Activated T-helper 17 cell treated with anti-CD3 and anti-CD28 coated beads, Interleukin-2, amount 50 U/mL, for 72 hours (primary cell): ENCODE measurements at regions not wholly inside any gene's neighbourhood (a gene's known extent, or its start where the extent isn't known, plus 50 kb on each side); places are given as distances from the start of the nearest gene placed in this dataset.
"Not testable (repeated sequence)": the region's sequence is repeated elsewhere in the genome, so short reads cannot be mapped to it uniquely, and the experiment has no call there.

ENCODE experiments used
- ATAC-seq: fragments of 150-1000 bp; cut with Tn5 transposase; replicated peaks from 2 replicates; pipeline ENCODE4 v1.10.0; 2021; ENCODE audit warnings: mild to moderate bottlenecking, moderate library complexity
- H3K27ac Mint-ChIP-seq: one replicate; pipeline ENCODE4 v1.8.0; 2022; ENCODE audit warnings: mixed read lengths
- H3K27me3 Mint-ChIP-seq: one replicate; pipeline ENCODE4 v1.8.0; 2022; ENCODE audit warnings: mixed read lengths
- H3K36me3 Mint-ChIP-seq: one replicate; pipeline ENCODE4 v1.8.0; 2022; ENCODE audit warnings: low read depth, mild to moderate bottlenecking, mixed read lengths
- H3K4me1 Mint-ChIP-seq: one replicate; pipeline ENCODE4 v1.8.0; 2022; ENCODE audit warnings: mixed read lengths
- H3K4me3 Mint-ChIP-seq: one replicate; pipeline ENCODE4 v1.8.0; 2022; ENCODE audit warnings: mild to moderate bottlenecking, mixed read lengths
- H3K9me3 Mint-ChIP-seq: one replicate; pipeline ENCODE4 v1.8.0; 2022; ENCODE audit warnings: mixed read lengths

DNA sequence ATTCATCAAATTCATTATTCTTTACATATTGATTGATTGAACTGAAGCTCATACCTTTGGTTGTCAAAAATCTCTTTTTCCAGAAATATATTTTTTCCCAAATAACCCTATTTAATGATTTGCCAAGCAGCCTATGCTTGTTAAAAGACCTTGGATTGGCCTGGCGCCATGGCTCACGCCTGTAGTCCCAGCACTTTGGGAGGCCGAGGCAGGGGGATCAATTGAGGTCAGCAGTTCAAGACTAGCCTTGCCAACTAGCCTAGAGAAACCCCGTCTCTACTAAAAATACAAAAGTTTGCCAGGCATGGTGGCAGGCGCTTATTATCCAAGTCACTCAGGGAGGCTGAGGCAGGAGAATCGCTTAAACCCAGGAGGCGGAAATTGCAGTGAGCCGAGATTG lies 165.1 kb upstream of the MGAT4C start:
- Mint-ChIP-seq H3K36me3 (no peaks in the 10 kb centered on the region), H3K4me3 (no peak overlapping the region), H3K9me3 (peaks cover 4% of the 10 kb centered on the region), H3K4me1 (no peaks in the 10 kb centered on the region), H3K27ac (no peak overlapping the region), H3K27me3 (no peaks in the 10 kb centered on the region)
- no peak for ATAC-seq

DNA sequence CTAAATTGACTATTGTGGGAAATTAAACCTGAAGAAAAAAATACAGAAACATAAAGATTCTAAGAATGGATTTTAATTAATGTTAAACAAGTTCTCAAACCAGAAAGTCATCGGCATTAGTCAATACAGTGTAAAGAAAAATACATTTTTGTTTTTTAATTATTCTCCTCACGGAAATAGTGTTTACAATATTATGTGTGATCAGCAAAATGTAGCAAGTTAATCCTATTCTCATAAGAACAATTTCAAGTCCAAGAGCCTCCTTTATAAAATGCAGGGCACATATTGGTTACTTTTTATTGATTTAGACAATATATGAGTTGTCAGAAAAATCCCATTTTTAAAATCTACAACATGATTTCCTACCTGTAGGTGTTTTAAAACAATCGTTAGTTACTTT lies 158.0 kb upstream of the MGAT4C start:
- Mint-ChIP-seq H3K4me3 (no peak overlapping the region), H3K27ac (no peak overlapping the region)
- no peak for ATAC-seq

DNA sequence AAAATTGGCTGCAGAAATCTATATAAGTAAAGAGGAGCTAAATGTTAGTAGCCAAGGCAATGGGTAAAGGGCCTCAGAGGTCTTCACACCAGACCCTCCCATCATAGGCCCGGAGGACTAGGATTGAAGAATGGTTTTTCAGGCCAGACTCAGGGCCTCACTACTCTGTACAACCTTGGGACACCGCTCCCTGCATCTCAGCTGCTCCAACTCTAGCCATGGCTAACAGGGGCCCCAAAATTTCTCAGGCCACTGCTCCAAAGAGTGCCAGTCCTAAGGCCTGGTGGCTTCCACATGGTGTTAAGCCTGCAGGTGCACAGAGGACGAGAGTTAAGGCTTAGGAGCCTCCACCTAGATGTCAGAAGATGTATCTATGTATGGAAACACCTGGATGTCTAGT lies 155.5 kb upstream of the MGAT4C start:
- no peak for ATAC-seq

More for the DNA sequence above, 158.0 kb upstream of the MGAT4C start:
- H3K9me3 Mint-ChIP-seq = peaks cover 16% of the 10 kb centered on the region
- no peaks in the 10 kb centered on the region for H3K4me1 Mint-ChIP-seq
- H3K27me3 Mint-ChIP-seq = no peaks in the 10 kb centered on the region
- no peaks in the 10 kb centered on the region for H3K36me3 Mint-ChIP-seq

DNA sequence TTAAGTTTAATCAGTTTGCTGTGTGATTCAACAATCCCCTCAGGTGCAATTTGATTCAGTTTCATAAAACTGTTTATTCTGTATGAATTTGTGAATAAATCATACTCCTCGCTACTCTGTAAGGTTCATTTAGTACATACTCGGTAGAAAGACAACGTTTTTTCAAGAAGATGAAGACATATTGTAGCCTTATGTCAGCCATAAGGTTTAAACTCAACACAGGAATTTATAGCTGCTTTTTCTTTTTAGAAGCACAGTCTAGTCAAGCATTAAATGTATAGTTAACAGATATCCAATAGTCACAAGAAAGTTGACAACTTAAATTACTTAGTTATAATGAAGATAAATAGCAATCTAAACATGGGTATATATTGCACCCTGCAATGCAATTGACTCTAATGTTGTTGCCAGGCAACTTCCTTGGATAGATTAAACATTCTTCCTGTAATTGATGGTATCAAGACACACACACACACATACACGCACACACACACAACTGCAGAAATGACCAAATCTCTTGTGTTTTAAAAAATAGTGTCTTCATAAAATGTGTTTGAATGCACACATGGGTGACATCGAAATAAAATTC lies 151.5 kb upstream of the MGAT4C start:
- Mint-ChIP-seq H3K4me3 (no peak overlapping the region), H3K36me3 (no peaks in the 10 kb centered on the region), H3K9me3 (peaks cover 9% of the 10 kb centered on the region), H3K4me1 (no peaks in the 10 kb centered on the region), H3K27me3 (no peaks in the 10 kb centered on the region), H3K27ac (no peak overlapping the region)
- no peak for ATAC-seq

More for the DNA sequence above, 155.5 kb upstream of the MGAT4C start:
- Mint-ChIP-seq H3K27ac (no peak overlapping the region), H3K4me3 (no peak overlapping the region), H3K9me3 (peaks cover 16% of the 10 kb centered on the region), H3K4me1 (no peaks in the 10 kb centered on the region), H3K36me3 (no peaks in the 10 kb centered on the region), H3K27me3 (no peaks in the 10 kb centered on the region)

DNA sequence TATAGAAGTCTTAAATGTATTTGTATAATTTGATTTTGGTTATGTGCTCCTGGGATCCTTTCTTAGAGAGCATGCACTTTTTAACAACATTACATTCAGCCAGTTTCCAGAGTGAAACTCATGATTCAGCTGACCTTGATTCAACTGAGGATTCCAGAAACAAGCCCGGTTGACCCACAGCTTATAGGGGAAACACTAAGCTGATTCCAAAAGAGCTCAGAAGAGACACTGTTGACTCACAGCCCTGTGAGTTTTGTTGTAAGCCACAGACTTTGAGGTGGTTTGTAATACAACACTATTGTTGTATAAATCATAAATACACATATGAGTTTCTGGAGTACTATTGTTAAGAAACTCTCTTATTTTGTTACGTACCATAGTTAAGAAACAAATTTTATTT lies 133.8 kb upstream of the MGAT4C start:
- H3K4me3 Mint-ChIP-seq = no peak overlapping the region
- ATAC-seq = no peak
- H3K9me3 Mint-ChIP-seq = peaks cover 3% of the 10 kb centered on the region

DNA sequence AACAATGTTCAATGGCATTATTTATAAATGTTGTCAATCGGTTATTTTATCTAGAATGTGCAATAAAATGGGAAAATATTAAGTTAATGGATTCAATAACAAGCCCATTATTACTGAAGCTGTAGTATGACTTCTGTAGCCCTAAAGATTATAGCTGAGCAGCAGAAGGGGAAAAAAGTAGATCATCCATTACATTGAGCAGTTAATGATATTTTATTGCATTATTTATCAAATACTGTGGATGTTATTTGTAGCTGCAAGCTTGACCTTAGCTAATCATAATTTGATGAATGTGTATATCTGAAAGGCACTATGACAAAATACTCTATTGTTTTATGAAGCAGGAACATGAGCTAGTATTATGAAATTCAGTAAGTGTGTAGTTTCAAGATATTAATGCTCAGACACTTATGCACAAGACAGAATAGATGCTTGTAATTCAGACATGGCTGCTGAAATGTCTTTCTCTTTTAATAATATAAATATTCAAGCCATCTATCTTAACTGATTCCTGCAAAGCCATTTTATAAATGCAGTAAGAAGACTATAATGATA lies 131.5 kb upstream of the MGAT4C start:
- ATAC-seq = no peak
- peaks cover 10% of the 10 kb centered on the region for H3K9me3 Mint-ChIP-seq
- H3K36me3 Mint-ChIP-seq = no peaks in the 10 kb centered on the region
- no peaks in the 10 kb centered on the region for H3K27me3 Mint-ChIP-seq
- H3K27ac Mint-ChIP-seq = no peak overlapping the region
- no peak overlapping the region for H3K4me3 Mint-ChIP-seq
- H3K4me1 Mint-ChIP-seq = no peaks in the 10 kb centered on the region

More for the DNA sequence above, 133.8 kb upstream of the MGAT4C start:
- Mint-ChIP-seq H3K4me1 (no peaks in the 10 kb centered on the region), H3K27me3 (no peaks in the 10 kb centered on the region), H3K36me3 (no peaks in the 10 kb centered on the region), H3K27ac (no peak overlapping the region)

DNA sequence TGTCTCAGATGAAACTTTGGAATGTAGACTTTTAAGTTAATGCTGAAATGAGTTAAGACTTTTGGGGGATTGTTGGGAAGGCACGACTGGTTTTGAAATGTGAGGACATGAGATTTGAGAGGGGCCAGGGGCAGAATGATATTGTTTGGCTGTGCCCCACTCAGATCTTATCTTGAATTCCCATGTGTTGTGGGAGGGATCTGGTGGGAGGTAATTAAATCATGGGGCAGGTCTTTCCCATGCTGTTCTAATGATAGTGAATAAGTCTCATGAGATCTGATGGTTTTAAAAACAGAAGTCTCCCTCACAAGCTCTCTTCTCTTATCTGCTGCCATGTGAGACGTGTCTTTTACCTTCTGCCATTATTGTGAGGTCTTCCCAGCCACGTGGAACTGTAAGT lies 127.6 kb upstream of the MGAT4C start:
- not testable (repeated sequence) for H3K27ac Mint-ChIP-seq, H3K4me1 Mint-ChIP-seq, H3K9me3 Mint-ChIP-seq, ATAC-seq, H3K4me3 Mint-ChIP-seq, H3K36me3 Mint-ChIP-seq, H3K27me3 Mint-ChIP-seq

DNA sequence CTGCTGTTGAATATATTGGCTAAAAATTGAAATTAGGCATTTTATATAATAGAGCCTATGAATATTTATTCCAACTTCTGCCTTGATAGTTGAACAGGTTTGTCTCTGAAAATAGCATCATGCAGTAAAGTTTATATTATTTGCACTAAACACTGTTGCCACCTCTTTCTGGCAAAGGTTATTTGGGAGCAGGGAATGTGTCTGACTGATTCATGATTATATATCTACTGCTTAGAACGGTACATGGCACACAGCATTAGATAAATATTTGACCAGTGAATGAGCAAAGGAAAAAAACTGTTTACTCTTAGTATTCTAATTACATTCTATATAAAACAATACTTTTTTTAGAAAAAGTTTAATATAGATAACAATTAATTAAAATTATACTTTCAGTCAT lies 123.1 kb upstream of the MGAT4C start:
- Mint-ChIP-seq H3K36me3 (no peaks in the 10 kb centered on the region), H3K27me3 (no peaks in the 10 kb centered on the region), H3K4me3 (no peak overlapping the region), H3K27ac (no peak overlapping the region), H3K4me1 (no peaks in the 10 kb centered on the region), H3K9me3 (peaks cover 6% of the 10 kb centered on the region)
- no peak for ATAC-seq

DNA sequence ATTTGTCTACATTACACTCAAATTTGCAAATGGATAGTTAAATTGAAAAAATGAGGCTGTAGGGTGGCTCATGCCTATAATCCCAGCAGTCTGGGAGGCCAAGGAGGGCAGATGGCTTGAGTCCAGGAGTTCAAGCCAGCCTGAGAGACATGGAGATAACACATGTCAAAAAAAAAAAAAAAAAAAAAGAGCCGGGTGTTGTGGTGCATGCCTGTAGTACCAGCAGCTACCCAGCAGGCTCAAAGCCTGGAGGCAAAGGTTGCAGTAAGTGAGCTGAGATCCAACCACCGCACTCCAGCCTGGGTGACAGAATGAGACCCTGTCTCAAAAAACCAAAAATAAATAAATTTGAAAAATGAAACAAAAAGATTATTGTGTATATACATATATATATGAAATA lies 119.9 kb upstream of the MGAT4C start:
- no peaks in the 10 kb centered on the region for H3K27me3 Mint-ChIP-seq
- H3K4me1 Mint-ChIP-seq = no peaks in the 10 kb centered on the region
- H3K27ac Mint-ChIP-seq = no peak overlapping the region
- H3K9me3 Mint-ChIP-seq = no peaks in the 10 kb centered on the region
- H3K36me3 Mint-ChIP-seq = no peaks in the 10 kb centered on the region
- no peak for ATAC-seq
- H3K4me3 Mint-ChIP-seq = no peak overlapping the region

DNA sequence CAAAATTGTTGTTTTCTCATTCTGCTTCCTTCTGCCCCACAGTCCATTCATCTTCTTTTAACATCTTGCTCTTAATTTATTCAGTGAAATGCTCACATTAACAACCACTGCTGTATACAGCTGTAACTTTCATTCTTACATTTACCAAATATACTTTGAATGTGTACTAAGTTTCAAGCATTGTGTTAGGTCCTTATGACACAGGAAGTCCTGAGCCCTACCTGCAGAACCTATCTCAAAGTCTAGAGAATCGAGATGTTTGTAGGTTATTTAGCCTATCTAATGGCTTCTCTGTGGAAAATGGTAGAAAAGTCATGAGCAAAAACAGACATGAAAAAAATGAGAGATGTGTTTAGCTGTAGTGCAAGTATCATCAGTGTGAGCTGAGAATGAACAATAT lies 117.6 kb upstream of the MGAT4C start:
- no peak for ATAC-seq
- H3K4me1 Mint-ChIP-seq = no peaks in the 10 kb centered on the region
- no peaks in the 10 kb centered on the region for H3K36me3 Mint-ChIP-seq
- no peak overlapping the region for H3K27ac Mint-ChIP-seq
- H3K27me3 Mint-ChIP-seq = no peaks in the 10 kb centered on the region
- no peak overlapping the region for H3K4me3 Mint-ChIP-seq
- H3K9me3 Mint-ChIP-seq = no peaks in the 10 kb centered on the region

DNA sequence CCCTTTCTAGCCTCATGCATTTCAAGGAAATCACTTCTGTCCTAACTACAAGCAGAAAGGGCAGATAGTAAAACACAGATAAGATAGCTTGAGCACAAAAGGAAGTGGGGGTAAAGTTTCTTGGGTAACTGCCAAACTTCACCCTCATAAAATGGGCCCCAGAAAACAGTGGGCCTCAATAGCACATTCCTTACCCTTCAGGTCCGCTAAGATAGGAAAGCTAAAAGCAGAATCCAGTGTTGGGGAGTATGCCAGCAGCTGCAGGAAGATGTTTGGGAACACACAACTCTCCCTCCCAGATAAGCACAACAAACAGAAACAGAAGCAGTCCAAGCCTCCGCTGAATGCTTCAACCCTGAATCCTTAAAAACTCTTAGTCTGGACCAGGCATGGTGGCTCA lies 110.9 kb upstream of the MGAT4C start:
- Mint-ChIP-seq H3K4me3 (no peak overlapping the region), H3K4me1 (no peaks in the 10 kb centered on the region), H3K27me3 (no peaks in the 10 kb centered on the region), H3K27ac (no peak overlapping the region), H3K9me3 (peaks cover 4% of the 10 kb centered on the region), H3K36me3 (no peaks in the 10 kb centered on the region)
- no peak for ATAC-seq

DNA sequence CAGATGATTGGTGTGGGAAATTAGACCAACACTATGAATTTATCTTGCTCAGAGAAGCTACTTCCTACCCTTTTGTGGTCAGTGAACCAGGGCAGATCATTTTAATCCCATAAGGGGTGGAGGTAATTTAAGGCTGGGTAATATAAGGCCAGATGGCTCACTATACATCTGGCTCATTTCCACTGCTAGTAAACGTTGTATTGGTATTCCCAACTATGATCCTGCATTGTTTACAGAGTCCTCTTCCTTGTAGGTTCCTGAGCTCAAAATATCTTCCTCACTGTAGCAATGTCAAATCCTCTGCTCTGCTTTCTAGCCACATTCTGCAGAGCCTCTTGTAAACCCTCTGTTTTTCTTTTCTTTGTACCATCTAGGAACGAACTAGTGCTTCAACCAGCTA lies 93.0 kb upstream of the MGAT4C start:
- H3K27me3 Mint-ChIP-seq = no peaks in the 10 kb centered on the region
- H3K36me3 Mint-ChIP-seq = no peaks in the 10 kb centered on the region
- H3K4me3 Mint-ChIP-seq = no peak overlapping the region
- H3K27ac Mint-ChIP-seq = no peak overlapping the region
- peaks cover 5% of the 10 kb centered on the region for H3K9me3 Mint-ChIP-seq
- no peaks in the 10 kb centered on the region for H3K4me1 Mint-ChIP-seq
- no peak for ATAC-seq

DNA sequence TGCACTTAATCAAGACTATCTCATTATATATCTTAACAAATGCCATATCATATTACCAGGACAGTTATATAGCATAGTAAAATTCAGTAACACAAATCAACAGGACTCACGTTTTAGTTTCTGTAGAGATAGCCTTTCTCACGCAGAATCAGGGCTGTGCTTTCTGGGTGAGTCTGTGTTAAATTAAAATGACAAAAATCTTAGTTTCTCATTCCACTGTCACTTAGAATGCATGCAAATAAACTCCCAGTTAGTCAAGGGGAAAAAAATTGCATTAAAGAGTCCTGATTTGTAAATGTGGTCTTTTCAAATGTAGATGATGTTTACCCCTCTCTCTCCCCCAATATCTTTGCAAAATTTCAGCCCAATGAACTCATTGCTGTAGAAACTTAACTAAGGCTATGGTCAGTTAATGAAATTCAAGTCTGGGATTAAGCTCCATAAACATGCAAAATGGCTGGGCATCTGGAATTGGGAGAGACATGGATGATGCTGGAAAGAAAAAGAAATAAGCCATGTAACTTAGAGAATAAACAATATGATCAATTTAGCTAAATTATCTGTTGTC lies 77.8 kb upstream of the MGAT4C start:
- no peak for ATAC-seq

DNA sequence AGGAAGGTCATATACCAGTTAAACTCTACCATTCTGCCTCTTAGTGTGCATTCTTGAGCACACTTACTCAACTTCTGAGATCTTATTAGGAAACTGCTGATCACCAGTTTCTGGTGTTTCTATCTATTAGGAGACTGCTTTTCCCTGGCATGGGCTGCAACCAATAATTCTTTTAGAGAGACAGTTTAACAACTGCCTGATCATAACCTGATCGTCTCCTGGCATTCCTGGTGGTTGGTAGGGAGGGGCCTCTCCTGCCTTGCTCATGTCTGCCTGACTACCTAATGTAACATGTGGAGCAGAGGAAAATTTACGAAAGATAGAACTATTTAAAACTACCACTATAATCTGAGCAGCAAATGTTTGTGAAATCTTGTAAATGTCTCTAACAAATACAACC lies 75.3 kb upstream of the MGAT4C start:
- H3K9me3 Mint-ChIP-seq = peaks cover 9% of the 10 kb centered on the region
- H3K4me3 Mint-ChIP-seq = no peak overlapping the region
- H3K27ac Mint-ChIP-seq = no peak overlapping the region

More for the DNA sequence above, 77.8 kb upstream of the MGAT4C start:
- Mint-ChIP-seq H3K9me3 (peaks cover 16% of the 10 kb centered on the region), H3K4me3 (no peak overlapping the region), H3K36me3 (no peaks in the 10 kb centered on the region), H3K27me3 (no peaks in the 10 kb centered on the region), H3K4me1 (no peaks in the 10 kb centered on the region), H3K27ac (no peak overlapping the region)

DNA sequence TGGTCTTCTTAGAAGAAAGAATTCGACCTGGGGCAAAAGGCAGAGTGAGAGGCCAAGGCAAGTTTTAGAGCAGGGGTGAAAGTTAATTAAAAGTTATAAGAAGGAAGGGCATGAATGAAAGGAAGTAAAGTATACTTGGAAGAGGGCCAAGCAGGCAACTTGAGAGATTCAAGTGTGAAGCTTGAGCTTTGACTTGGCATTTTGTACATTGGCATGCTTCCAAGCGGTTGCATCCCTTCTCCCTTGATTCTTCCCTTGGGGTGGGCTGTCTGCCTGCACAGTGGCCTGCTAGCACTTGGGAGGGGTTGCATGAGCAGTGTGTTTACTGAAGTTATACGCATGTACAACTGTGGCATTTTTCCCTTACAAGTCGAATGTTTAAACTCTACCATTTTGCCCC lies 74.8 kb upstream of the MGAT4C start:
- Mint-ChIP-seq H3K9me3 (peaks cover 4% of the 10 kb centered on the region), H3K27ac (no peak overlapping the region), H3K36me3 (no peaks in the 10 kb centered on the region), H3K4me1 (no peaks in the 10 kb centered on the region), H3K27me3 (no peaks in the 10 kb centered on the region), H3K4me3 (no peak overlapping the region)
- ATAC-seq = no peak

More for the DNA sequence above, 75.3 kb upstream of the MGAT4C start:
- no peaks in the 10 kb centered on the region for H3K4me1 Mint-ChIP-seq
- no peaks in the 10 kb centered on the region for H3K27me3 Mint-ChIP-seq
- H3K36me3 Mint-ChIP-seq = no peaks in the 10 kb centered on the region
- ATAC-seq = no peak
